Panc1 (cell line): ENCODE measurements at regions not wholly inside any gene's neighbourhood (a gene's known extent, or its start where the extent isn't known, plus 50 kb on each side); places are given as distances from the start of the nearest gene placed in this dataset.

Experiments used
- POLR2AphosphoS5 ChIP-seq: IDR thresholded peaks from 2 replicates; pipeline ENCODE4 v1.6.1; 2012; ENCODE audit warnings: mild to moderate bottlenecking, low read depth, low read length, moderate library complexity
- TF ChIP-seq, protein P1 (sequence below): fragments of 450-650 bp; IDR thresholded peaks from 2 replicates; pipeline ENCODE4 v1.5.1; 2017; ENCODE audit warnings: mild to moderate bottlenecking

DNA sequence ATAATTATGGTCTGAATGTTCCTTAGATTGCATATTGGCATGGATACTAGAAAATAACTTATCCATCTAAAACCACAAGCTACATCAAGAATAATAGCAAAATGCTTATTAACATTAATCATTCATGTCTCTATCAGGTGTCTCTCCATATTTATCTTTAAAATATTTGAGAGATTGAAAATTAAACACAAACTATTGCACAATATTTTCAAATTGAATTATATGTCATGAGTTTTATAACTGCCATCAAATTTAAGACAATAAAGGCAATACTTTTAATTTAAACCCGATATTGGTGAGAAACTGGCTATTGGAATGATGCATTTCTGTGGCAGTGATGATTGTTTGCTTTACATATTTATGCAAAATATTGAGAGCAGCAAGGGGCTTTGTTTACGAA lies 1506.8 kb upstream of the B3GALT2 start:
- TF ChIP-seq, protein P1, sequence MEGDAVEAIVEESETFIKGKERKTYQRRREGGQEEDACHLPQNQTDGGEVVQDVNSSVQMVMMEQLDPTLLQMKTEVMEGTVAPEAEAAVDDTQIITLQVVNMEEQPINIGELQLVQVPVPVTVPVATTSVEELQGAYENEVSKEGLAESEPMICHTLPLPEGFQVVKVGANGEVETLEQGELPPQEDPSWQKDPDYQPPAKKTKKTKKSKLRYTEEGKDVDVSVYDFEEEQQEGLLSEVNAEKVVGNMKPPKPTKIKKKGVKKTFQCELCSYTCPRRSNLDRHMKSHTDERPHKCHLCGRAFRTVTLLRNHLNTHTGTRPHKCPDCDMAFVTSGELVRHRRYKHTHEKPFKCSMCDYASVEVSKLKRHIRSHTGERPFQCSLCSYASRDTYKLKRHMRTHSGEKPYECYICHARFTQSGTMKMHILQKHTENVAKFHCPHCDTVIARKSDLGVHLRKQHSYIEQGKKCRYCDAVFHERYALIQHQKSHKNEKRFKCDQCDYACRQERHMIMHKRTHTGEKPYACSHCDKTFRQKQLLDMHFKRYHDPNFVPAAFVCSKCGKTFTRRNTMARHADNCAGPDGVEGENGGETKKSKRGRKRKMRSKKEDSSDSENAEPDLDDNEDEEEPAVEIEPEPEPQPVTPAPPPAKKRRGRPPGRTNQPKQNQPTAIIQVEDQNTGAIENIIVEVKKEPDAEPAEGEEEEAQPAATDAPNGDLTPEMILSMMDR = no peak
- TF ChIP-seq POLR2AphosphoS5 = no peak
